GM12878 (cell line): ENCODE measurements at regions not wholly inside any gene's neighbourhood (a gene's known extent, or its start where the extent isn't known, plus 50 kb on each side); places are given as distances from the start of the nearest gene placed in this dataset.

Experiments used
- ATAC-seq: fragments of 200-7000 bp; cut with Tn5 transposase; 3 replicates; pipeline ENCODE4 v1.9.1; 2020; ENCODE audit warnings: mild to moderate bottlenecking, moderate library complexity
- BruUV-seq: library from RNA; stranded (reverse); fragments of 400-500 nt; replicated peaks from 2 replicates; lab custom pipeline; 2021; lab: Mats Ljungman, UMichigan
- CTCF ChIA-PET: fragments of 300-600 bp; sonication (Branson Sonifier 250); formaldehyde crosslinking; extraction: SDS; loops from one replicate; lab custom pipeline; 2021; ENCODE audit warnings: inconsistent platforms; lab: Yijun Ruan, JAX
- POLR2A ChIA-PET: fragments of 350-600 bp; formaldehyde crosslinking; extraction: SDS; loops from one replicate; lab custom pipeline; 2021; ENCODE audit warnings: inconsistent platforms; lab: Charles Lee
- RAD21 ChIA-PET: fragments of 300-600 bp; sonication (Branson Sonifier 250); formaldehyde crosslinking; loops from one replicate; lab custom pipeline; 2023; ENCODE audit warnings: antibody characterized with exemption; ENCODE audit not compliant: unreplicated experiment; lab: Charles Lee
- SMC1A ChIA-PET: fragments of 300-600 bp; sonication (Branson Sonifier 250); formaldehyde crosslinking; loops from one replicate; lab custom pipeline; 2023; ENCODE audit not compliant: unreplicated experiment, uncharacterized antibody; lab: Charles Lee
- DNase-seq: peaks from one replicate; pipeline ENCODE4 v3.0.0-alpha.2; 2011; ENCODE audit warnings: low read depth, low spot score
- FAIRE-seq: peaks from 3 replicates; lab custom pipeline; 2011; peaks lifted over from hg19 to GRCh38; lab: Jason Lieb, UNC
- H2AFZ ChIP-seq: 2 replicates; pipeline ENCODE4 v1.6.0; 2011; ENCODE audit warnings: low read depth, low read length, control low read depth; ENCODE audit not compliant: control insufficient read depth
- H3K27ac ChIP-seq: 2 replicates; pipeline ENCODE4 v1.5.1; 2011; ENCODE audit warnings: control low read depth; ENCODE audit not compliant: control insufficient read depth, insufficient read depth
- H3K27me3 ChIP-seq, 2 experiments: replicated peaks in 1 of 2; 2 replicates each; pipeline versions ENCODE4 v1.6.0 to v1.6.1; 2011; ENCODE audit warnings: low read length in 1 of 2; ENCODE audit not compliant: control insufficient read depth in 2 of 2, insufficient read depth in 2 of 2
- H3K36me3 ChIP-seq, 2 experiments: 2 replicates each; pipeline ENCODE4 v1.5.1; 2011; ENCODE audit warnings: low read length in 1 of 2; ENCODE audit not compliant: control insufficient read depth in 2 of 2, insufficient read depth in 2 of 2
- H3K4me1 ChIP-seq: 2 replicates; pipeline ENCODE4 v1.6.1; 2011; ENCODE audit warnings: mild to moderate bottlenecking, low read length, moderate library complexity, mixed read lengths; ENCODE audit not compliant: control insufficient read depth, insufficient read depth
- H3K4me2 ChIP-seq: 2 replicates; pipeline ENCODE4 v1.6.0; 2011; ENCODE audit warnings: control low read depth; ENCODE audit not compliant: control insufficient read depth, insufficient read depth
- H3K4me3 ChIP-seq: fragments of 200-600 bp; sonication (generic); 2 replicates; pipeline ENCODE4 v1.5.1; 2016
- H3K79me2 ChIP-seq: 2 replicates; pipeline ENCODE4 v1.6.0; 2011; ENCODE audit warnings: low read length; ENCODE audit not compliant: control insufficient read depth, insufficient read depth
- H3K9ac ChIP-seq: 2 replicates; pipeline ENCODE4 v1.8.0; 2011; ENCODE audit warnings: low read length, control low read depth, mixed read lengths; ENCODE audit not compliant: control insufficient read depth, insufficient read depth
- H3K9me3 ChIP-seq: replicated peaks from 3 replicates; pipeline ENCODE4 v1.5.1; 2011; ENCODE audit warnings: mild to moderate bottlenecking, low read length; ENCODE audit not compliant: control insufficient read depth, insufficient read depth
- H4K20me1 ChIP-seq: 2 replicates; pipeline ENCODE4 v1.6.0; 2011; ENCODE audit not compliant: control insufficient read depth, insufficient read depth
- ETV6 ChIP-seq, 2 experiments: fragments of 450-650 bp in 1 of 2; IDR thresholded peaks in 1 of 2; conservative IDR thresholded peaks in 1 of 2; 2 replicates each; pipeline ENCODE4 v1.6.1; 2014; ENCODE audit warnings: antibody characterized with exemption in 1 of 2, borderline replicate concordance in 1 of 2, low read depth in 1 of 2, mild to moderate bottlenecking in 1 of 2, moderate library complexity in 1 of 2
- PAX8 ChIP-seq: fragments of 450-650 bp; IDR thresholded peaks from 2 replicates; pipeline ENCODE4 v1.6.1; 2017; ENCODE audit warnings: mild to moderate bottlenecking, moderate library complexity
- RAD21 ChIP-seq: IDR thresholded peaks from 2 replicates; pipeline ENCODE4 v1.6.1; 2011; ENCODE audit warnings: mild to moderate bottlenecking, low read depth, low read length, moderate library complexity; ENCODE audit not compliant: insufficient read depth
- SRF ChIP-seq, 2 experiments: IDR thresholded peaks; 2 replicates each; pipeline ENCODE4 v1.6.1; 2011; ENCODE audit warnings: low read depth in 2 of 2, low read length in 2 of 2, mild to moderate bottlenecking in 1 of 2, moderate library complexity in 1 of 2
- YBX1 ChIP-seq: fragments of 450-650 bp; IDR thresholded peaks from 2 replicates; pipeline ENCODE4 v1.6.1; 2016; ENCODE audit warnings: antibody characterized with exemption
- ZSCAN29 ChIP-seq: fragments of 450-650 bp; IDR thresholded peaks from 2 replicates; pipeline ENCODE4 v1.6.1; 2017; ENCODE audit warnings: mild to moderate bottlenecking, moderate library complexity
- ZZZ3 ChIP-seq: IDR thresholded peaks from 2 replicates; pipeline ENCODE4 v1.6.1; 2011; ENCODE audit warnings: low read depth; ENCODE audit not compliant: control insufficient read depth, insufficient read length
- WGBS: methylation state at CpG from one replicate; pipeline ENCODE4 v1.1.6; 2016; ENCODE audit warnings: low lambda C conversion rate; ENCODE audit not compliant: insufficient replicate concordance, insufficient coverage; ENCODE audit errors: missing lambda C conversion rate; 5-methylcytosine and 5-hydroxymethylcytosine counted together
- in situ Hi-C: fragments of 300-500 bp; cut with MboI; formaldehyde crosslinking; loops from 9 replicates; pipeline ENCODE4 v1.14.3; 2018; ENCODE audit warnings: mixed read lengths
- intact Hi-C: fragments of 100-400 bp; cut with micrococcal nuclease; formaldehyde crosslinking; loops from one replicate; pipeline ENCODE4 v1.14.2; 2022; ENCODE audit not compliant: unreplicated experiment
- TF ChIP-seq, protein P1 (sequence below): fragments of 450-650 bp; conservative IDR thresholded peaks from 2 replicates; pipeline ENCODE4 v1.6.1; 2017; ENCODE audit warnings: mild to moderate bottlenecking, moderate library complexity

DNA sequence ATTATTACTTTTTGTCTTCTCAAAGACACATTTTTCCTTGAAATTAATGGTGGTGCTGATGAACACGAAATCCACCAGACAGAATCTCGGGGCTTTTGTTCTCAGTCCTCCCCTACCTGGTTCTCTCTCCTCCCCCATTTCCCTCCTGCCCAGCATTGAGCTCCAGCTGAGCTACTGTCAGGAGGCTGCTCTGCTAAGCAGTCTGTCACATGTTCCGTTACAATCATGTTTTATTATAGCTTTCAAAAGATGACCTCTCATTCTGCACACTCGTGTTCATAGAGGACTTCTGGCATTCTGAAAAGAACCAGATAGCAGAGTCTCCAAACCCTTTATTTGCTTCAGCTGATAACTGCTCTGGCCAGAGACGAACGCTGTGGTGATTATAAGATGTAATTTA, 732.5 kb upstream of the RBFOX1 start:
- no peak for ATAC-seq
- ChIA-PET POLR2A (no interaction called here), SMC1A (interaction anchor here (0.6 kb wide), 1 partner anchor 863 kb away, joined by 3 read pairs; no protein-coding TSS in a partner anchor), CTCF (no interaction called here), RAD21 (no interaction called here)
- H3K27ac ChIP-seq: no peak overlapping the region
- H3K4me3 ChIP-seq: no peak overlapping the region
- H3K9ac ChIP-seq: no peak overlapping the region
- DNase-seq: no peak
- H3K4me2 ChIP-seq: no peak overlapping the region
- no peak for FAIRE-seq
- intact Hi-C loops: no loop called here
- no peaks in the 10 kb centered on the region for H3K36me3 ChIP-seq
- H3K4me1 ChIP-seq: no peaks in the 10 kb centered on the region
- no peaks in the 10 kb centered on the region for H4K20me1 ChIP-seq
- no peak for TF ChIP-seq SRF (IDR thresholded peaks at IDR 0.05; ENCODE audit: low read depth in 2 of 2, low read length in 2 of 2)
- TF ChIP-seq, protein P1, sequence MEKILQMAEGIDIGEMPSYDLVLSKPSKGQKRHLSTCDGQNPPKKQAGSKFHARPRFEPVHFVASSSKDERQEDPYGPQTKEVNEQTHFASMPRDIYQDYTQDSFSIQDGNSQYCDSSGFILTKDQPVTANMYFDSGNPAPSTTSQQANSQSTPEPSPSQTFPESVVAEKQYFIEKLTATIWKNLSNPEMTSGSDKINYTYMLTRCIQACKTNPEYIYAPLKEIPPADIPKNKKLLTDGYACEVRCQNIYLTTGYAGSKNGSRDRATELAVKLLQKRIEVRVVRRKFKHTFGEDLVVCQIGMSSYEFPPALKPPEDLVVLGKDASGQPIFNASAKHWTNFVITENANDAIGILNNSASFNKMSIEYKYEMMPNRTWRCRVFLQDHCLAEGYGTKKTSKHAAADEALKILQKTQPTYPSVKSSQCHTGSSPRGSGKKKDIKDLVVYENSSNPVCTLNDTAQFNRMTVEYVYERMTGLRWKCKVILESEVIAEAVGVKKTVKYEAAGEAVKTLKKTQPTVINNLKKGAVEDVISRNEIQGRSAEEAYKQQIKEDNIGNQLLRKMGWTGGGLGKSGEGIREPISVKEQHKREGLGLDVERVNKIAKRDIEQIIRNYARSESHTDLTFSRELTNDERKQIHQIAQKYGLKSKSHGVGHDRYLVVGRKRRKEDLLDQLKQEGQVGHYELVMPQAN: no peak
- TF ChIP-seq ETV6 (conservative IDR thresholded peaks at IDR 0.05 in 1 of 2, IDR thresholded peaks at IDR 0.05 in 1 of 2; ENCODE audit: borderline replicate concordance in 1 of 2, low read depth in 1 of 2): no peak
- TF ChIP-seq ZZZ3: no peak
- no peak for TF ChIP-seq ZSCAN29
- no peak for TF ChIP-seq PAX8
- no peak for TF ChIP-seq YBX1
- TF ChIP-seq RAD21: no peak
- in situ Hi-C loops: no loop called here
- no peaks in the 10 kb centered on the region for H3K27me3 ChIP-seq
- no peaks in the 10 kb centered on the region for H3K9me3 ChIP-seq
- no peak overlapping the region for H2AFZ ChIP-seq
- 0% methylated on average over 6 of the region's 6 CpGs for WGBS
- no TSS peak for BruUV-seq
- H3K79me2 ChIP-seq: no peaks in the 10 kb centered on the region
